ENCODE measurements at regions not wholly inside any gene's neighbourhood (a gene's known extent, or its start where the extent isn't known, plus 50 kb on each side); places are given as distances from the start of the nearest gene placed in this dataset.

GRCh38 chr18:44458777-44459176 is 221.9 kb upstream of the SETBP1 start:
- Histone ChIP-seq H3K9me3 (ENCODE audit: control insufficient read depth, insufficient read depth, low read depth, low read length) (no peaks in the 10 kb centered on the region), H3K4me1 (ENCODE audit: control insufficient read depth, extremely low read depth, insufficient read depth, low read length) (no peaks in the 10 kb centered on the region), H3K4me3 (replicated peaks in 1 of 4; ENCODE audit: control extremely low read depth in 1 of 4, insufficient read depth in 1 of 4, low read depth in 3 of 4, low read length in 4 of 4) (no peak overlapping the region), H3K4me2 (ENCODE audit: extremely low read depth, insufficient read depth, low read length) (no peak overlapping the region), H3K9ac (ENCODE audit: insufficient read depth, low read length) (no peak overlapping the region), H3K36me3 (ENCODE audit: control insufficient read depth, insufficient read depth, low read length) (no peaks in the 10 kb centered on the region), H3K79me2 (ENCODE audit: control insufficient read depth, insufficient read depth, low read length) (no peaks in the 10 kb centered on the region), H4K20me1 (ENCODE audit: control insufficient read depth, extremely low read depth, insufficient read depth, low read length) (no peaks in the 10 kb centered on the region), H2AFZ (ENCODE audit: low read length) (no peak overlapping the region), H3K27ac (ENCODE audit: insufficient read depth, low read length) (no peak overlapping the region), H3K27me3 (ENCODE audit: control insufficient read depth, insufficient read depth, low read length) (no peaks in the 10 kb centered on the region)
- DNase-seq (ENCODE audit: low read depth in 2 of 2) = peak; percentile 66 to 91
- TF ChIP-seq CTCF (conservative IDR thresholded peaks at IDR 0.05 in 1 of 2, IDR thresholded peaks at IDR 0.05 in 1 of 2; ENCODE audit: low read depth in 1 of 2, low read length in 2 of 2) (peak; percentile 2 to 3), EZH2 (IDR thresholded peaks at IDR 0.05; ENCODE audit: low read length, missing control alignments) (no peak)

- H3K9ac ChIP-seq (ENCODE audit: insufficient read depth, low read length) = no peak overlapping the region
- TF ChIP-seq CTCF (conservative IDR thresholded peaks at IDR 0.05 in 1 of 2, IDR thresholded peaks at IDR 0.05 in 1 of 2; ENCODE audit: low read depth in 1 of 2, low read length in 2 of 2) (no peak), EZH2 (IDR thresholded peaks at IDR 0.05; ENCODE audit: low read length, missing control alignments) (no peak)
- no peak overlapping the region for H2AFZ ChIP-seq (ENCODE audit: low read length)
- no peaks in the 10 kb centered on the region for H3K79me2 ChIP-seq (ENCODE audit: control insufficient read depth, insufficient read depth, low read length)
- no peak overlapping the region for H3K4me3 ChIP-seq (replicated peaks in 1 of 4; ENCODE audit: control extremely low read depth in 1 of 4, insufficient read depth in 1 of 4, low read depth in 3 of 4, low read length in 4 of 4)
- H3K4me1 ChIP-seq (ENCODE audit: control insufficient read depth, extremely low read depth, insufficient read depth, low read length) = no peaks in the 10 kb centered on the region
- peak; percentile 56 to 81 for DNase-seq (ENCODE audit: low read depth in 2 of 2)
- no peaks in the 10 kb centered on the region for H3K27me3 ChIP-seq (ENCODE audit: control insufficient read depth, insufficient read depth, low read length)
- H4K20me1 ChIP-seq (ENCODE audit: control insufficient read depth, extremely low read depth, insufficient read depth, low read length) = no peaks in the 10 kb centered on the region
- no peaks in the 10 kb centered on the region for H3K9me3 ChIP-seq (ENCODE audit: control insufficient read depth, insufficient read depth, low read depth, low read length)
- no peak overlapping the region for H3K4me2 ChIP-seq (ENCODE audit: extremely low read depth, insufficient read depth, low read length)
- no peak overlapping the region for H3K27ac ChIP-seq (ENCODE audit: insufficient read depth, low read length)
- no peaks in the 10 kb centered on the region for H3K36me3 ChIP-seq (ENCODE audit: control insufficient read depth, insufficient read depth, low read length)
These were observed 216.1 kb upstream of the SETBP1 start for GRCh38 chr18:44464398-44465180.

- Histone ChIP-seq H3K9me3 (ENCODE audit: control insufficient read depth, insufficient read depth, low read depth, low read length) (no peaks in the 10 kb centered on the region), H3K4me3 (replicated peaks in 1 of 4; ENCODE audit: control extremely low read depth in 1 of 4, insufficient read depth in 1 of 4, low read depth in 3 of 4, low read length in 4 of 4) (no peak overlapping the region), H3K79me2 (ENCODE audit: control insufficient read depth, insufficient read depth, low read length) (no peaks in the 10 kb centered on the region), H4K20me1 (ENCODE audit: control insufficient read depth, extremely low read depth, insufficient read depth, low read length) (no peaks in the 10 kb centered on the region), H3K4me2 (ENCODE audit: extremely low read depth, insufficient read depth, low read length) (no peak overlapping the region), H2AFZ (ENCODE audit: low read length) (no peak overlapping the region), H3K9ac (ENCODE audit: insufficient read depth, low read length) (no peak overlapping the region), H3K27ac (ENCODE audit: insufficient read depth, low read length) (no peak overlapping the region), H3K36me3 (ENCODE audit: control insufficient read depth, insufficient read depth, low read length) (no peaks in the 10 kb centered on the region), H3K27me3 (ENCODE audit: control insufficient read depth, insufficient read depth, low read length) (no peaks in the 10 kb centered on the region), H3K4me1 (ENCODE audit: control insufficient read depth, extremely low read depth, insufficient read depth, low read length) (no peaks in the 10 kb centered on the region)
- peak; percentile 22 to 55 for DNase-seq (ENCODE audit: low read depth in 2 of 2)
- TF ChIP-seq CTCF (conservative IDR thresholded peaks at IDR 0.05 in 1 of 2, IDR thresholded peaks at IDR 0.05 in 1 of 2; ENCODE audit: low read depth in 1 of 2, low read length in 2 of 2) = no peak
- no peak for TF ChIP-seq EZH2 (IDR thresholded peaks at IDR 0.05; ENCODE audit: low read length, missing control alignments)
These were observed 215.3 kb upstream of the SETBP1 start for GRCh38 chr18:44465381-44465841.
